HEK293 (cell line): ENCODE measurements at regions not wholly inside any gene's neighbourhood (a gene's known extent, or its start where the extent isn't known, plus 50 kb on each side); places are given as distances from the start of the nearest gene placed in this dataset.

Experiments used
- CTCF ChIA-PET: fragments of 350-600 bp; formaldehyde crosslinking; extraction: SDS; loops from one replicate; lab custom pipeline; 2021; ENCODE audit warnings: antibody characterized with exemption; lab: Yijun Ruan, JAX
- POLR2A ChIA-PET: fragments of 300-600 bp; formaldehyde crosslinking; extraction: SDS; loops from one replicate; lab custom pipeline; 2020; ENCODE audit warnings: antibody characterized with exemption, inconsistent platforms; lab: Yijun Ruan, JAX
- H3K27ac ChIP-seq: fragments of 200-500 bp; sonication (Bioruptor generic); 2 replicates; pipeline ENCODE4 v1.5.1; 2014; ENCODE audit warnings: low read depth, low read length, control low read depth, inconsistent platforms; ENCODE audit errors: extremely low read depth
- H3K36me3 ChIP-seq, 2 experiments: fragments of 200-500 bp in 1 of 2; sonication (Bioruptor generic) in 1 of 2; 1 replicate in 1 of 2; 2 replicates in 1 of 2; pipeline ENCODE4 v1.5.1; 2014 to 2017; ENCODE audit warnings: inconsistent platforms in 2 of 2, low read length in 2 of 2; ENCODE audit not compliant: control insufficient read depth in 2 of 2, insufficient read depth in 1 of 2
- H3K4me1 ChIP-seq: fragments of 200-500 bp; sonication (Bioruptor generic); 2 replicates; pipeline ENCODE4 v1.5.1; 2014; ENCODE audit warnings: mild to moderate bottlenecking, low read length, inconsistent platforms; ENCODE audit not compliant: control insufficient read depth, insufficient read depth
- H3K4me3 ChIP-seq: 2 replicates; pipeline ENCODE4 v1.5.1; 2011; ENCODE audit warnings: low read depth, mild to moderate bottlenecking, control low read depth, low read length, moderate library complexity
- H3K9me3 ChIP-seq: fragments of 200-500 bp; sonication (Bioruptor generic); 2 replicates; pipeline ENCODE4 v1.5.1; 2014; ENCODE audit warnings: low read depth, low read length, inconsistent platforms; ENCODE audit not compliant: control insufficient read depth, insufficient read depth
- GFI1B ChIP-seq: fragments of 450-650 bp; formaldehyde crosslinking; IDR thresholded peaks from 2 replicates; pipeline ENCODE4 v1.5.1; 2016; ENCODE audit warnings: missing biosample characterization, missing genetic modification characterization
- GLIS2 ChIP-seq: fragments of 450-650 bp; formaldehyde crosslinking; IDR thresholded peaks from 2 replicates; pipeline ENCODE4 v1.5.1; 2016; ENCODE audit warnings: missing biosample characterization, missing genetic modification characterization
- HIC1 ChIP-seq: fragments of 450-650 bp; formaldehyde crosslinking; IDR thresholded peaks from 2 replicates; pipeline ENCODE4 v1.5.1; 2016; ENCODE audit warnings: missing biosample characterization, missing genetic modification characterization
- HOXD13 ChIP-seq: sonication (generic); formaldehyde crosslinking; IDR thresholded peaks from 2 replicates; pipeline ENCODE4 v1.8.0; 2022; ENCODE audit warnings: missing genetic modification reagents, borderline replicate concordance
- IKZF3 ChIP-seq: fragments of 450-650 bp; IDR thresholded peaks from 2 replicates; pipeline ENCODE4 v1.5.0; 2018; ENCODE audit warnings: missing biosample characterization, mild to moderate bottlenecking, missing genetic modification characterization, moderate library complexity
- KLF1 ChIP-seq: fragments of 450-650 bp; formaldehyde crosslinking; IDR thresholded peaks from 2 replicates; pipeline ENCODE4 v1.5.1; 2016; ENCODE audit warnings: missing biosample characterization, missing genetic modification characterization
- KLF10 ChIP-seq: fragments of 450-650 bp; IDR thresholded peaks from 2 replicates; pipeline ENCODE4 v1.5.1; 2018; ENCODE audit warnings: missing biosample characterization, mild to moderate bottlenecking, missing genetic modification characterization
- MZF1 ChIP-seq: fragments of 450-650 bp; formaldehyde crosslinking; IDR thresholded peaks from 2 replicates; pipeline ENCODE4 v1.5.1; 2017; ENCODE audit warnings: missing biosample characterization, missing genetic modification characterization, borderline replicate concordance
- PRDM1 ChIP-seq: fragments of 450-650 bp; formaldehyde crosslinking; IDR thresholded peaks from 2 replicates; pipeline ENCODE4; 2016; ENCODE audit warnings: missing biosample characterization, missing genetic modification characterization
- RBAK ChIP-seq: fragments of 450-650 bp; formaldehyde crosslinking; IDR thresholded peaks from 2 replicates; pipeline ENCODE4 v1.5.1; 2016; ENCODE audit warnings: missing biosample characterization, missing genetic modification characterization
- SCRT1 ChIP-seq: fragments of 450-650 bp; formaldehyde crosslinking; IDR thresholded peaks from 2 replicates; pipeline ENCODE4 v1.5.1; 2016; ENCODE audit warnings: missing biosample characterization, missing genetic modification characterization, borderline replicate concordance
- TRIM28 ChIP-seq: IDR thresholded peaks from 2 replicates; pipeline ENCODE4 v1.6.1; 2011; ENCODE audit warnings: low read length, control low read depth, borderline replicate concordance
- ZBTB49 ChIP-seq: fragments of 450-650 bp; formaldehyde crosslinking; IDR thresholded peaks from 2 replicates; pipeline ENCODE4 v1.5.1; 2016; ENCODE audit warnings: missing biosample characterization, missing genetic modification characterization, low read depth
- ZNF112 ChIP-seq: fragments of 450-650 bp; formaldehyde crosslinking; IDR thresholded peaks from 2 replicates; pipeline ENCODE4 v1.5.0; 2017; ENCODE audit warnings: missing biosample characterization, missing genetic modification characterization
- ZNF169 ChIP-seq: fragments of 450-650 bp; formaldehyde crosslinking; IDR thresholded peaks from 2 replicates; pipeline ENCODE4 v1.5.1; 2016; ENCODE audit warnings: missing biosample characterization, missing genetic modification characterization
- ZNF239 ChIP-seq: fragments of 450-650 bp; formaldehyde crosslinking; IDR thresholded peaks from 2 replicates; pipeline ENCODE4 v1.5.1; 2016; ENCODE audit warnings: missing biosample characterization, missing genetic modification characterization
- ZNF324 ChIP-seq: fragments of 450-650 bp; formaldehyde crosslinking; IDR thresholded peaks from 2 replicates; pipeline ENCODE4 v1.5.1; 2016; ENCODE audit warnings: missing biosample characterization, missing genetic modification characterization
- ZNF37A ChIP-seq: fragments of 450-650 bp; IDR thresholded peaks from 2 replicates; pipeline ENCODE4 v1.5.1; 2018; ENCODE audit warnings: missing biosample characterization, missing genetic modification characterization
- ZNF423 ChIP-seq: fragments of 450-650 bp; formaldehyde crosslinking; IDR thresholded peaks from 2 replicates; pipeline ENCODE4 v1.5.1; 2016; ENCODE audit warnings: missing biosample characterization, missing genetic modification characterization
- ZNF514 ChIP-seq: fragments of 450-650 bp; formaldehyde crosslinking; IDR thresholded peaks from 2 replicates; pipeline ENCODE4 v1.5.1; 2016; ENCODE audit warnings: missing biosample characterization, missing genetic modification characterization
- ZNF548 ChIP-seq: fragments of 450-650 bp; formaldehyde crosslinking; IDR thresholded peaks from 2 replicates; pipeline ENCODE4 v1.5.1; 2016; ENCODE audit warnings: missing biosample characterization, missing genetic modification characterization
- ZNF626 ChIP-seq: fragments of 450-650 bp; sonication (Bioruptor Pico); formaldehyde crosslinking; IDR thresholded peaks from 2 replicates; pipeline ENCODE4 v1.5.1; 2018; ENCODE audit warnings: missing biosample characterization, missing genetic modification characterization, inconsistent platforms
- ZNF629 ChIP-seq: fragments of 450-650 bp; formaldehyde crosslinking; IDR thresholded peaks from 2 replicates; pipeline ENCODE4 v1.5.1; 2017; ENCODE audit warnings: missing biosample characterization, missing genetic modification characterization
- ZNF692 ChIP-seq: fragments of 450-650 bp; formaldehyde crosslinking; IDR thresholded peaks from 2 replicates; pipeline ENCODE4 v1.5.1; 2016; ENCODE audit warnings: missing biosample characterization, missing genetic modification characterization
- ZNF701 ChIP-seq: fragments of 450-650 bp; formaldehyde crosslinking; IDR thresholded peaks from 2 replicates; pipeline ENCODE4 v1.5.1; 2016; ENCODE audit warnings: missing biosample characterization, missing genetic modification characterization
- ZNF747 ChIP-seq: fragments of 450-650 bp; formaldehyde crosslinking; IDR thresholded peaks from 2 replicates; pipeline ENCODE4 v1.5.1; 2016; ENCODE audit warnings: missing biosample characterization, missing genetic modification characterization
- ZNF768 ChIP-seq: fragments of 450-650 bp; formaldehyde crosslinking; IDR thresholded peaks from 2 replicates; pipeline ENCODE4 v1.5.1; 2018; ENCODE audit warnings: missing biosample characterization, mild to moderate bottlenecking, missing genetic modification characterization
- ZNF843 ChIP-seq: fragments of 450-650 bp; formaldehyde crosslinking; IDR thresholded peaks from 2 replicates; pipeline ENCODE4 v1.5.1; 2016; ENCODE audit warnings: missing biosample characterization, missing genetic modification characterization
- ZXDB ChIP-seq: fragments of 450-650 bp; formaldehyde crosslinking; IDR thresholded peaks from 2 replicates; pipeline ENCODE4 v1.5.1; 2016; ENCODE audit warnings: missing biosample characterization, missing genetic modification characterization

- Histone ChIP-seq H3K4me1 (no peaks in the 10 kb centered on the region), H3K27ac (no peak overlapping the region)
- no peak for TF ChIP-seq ZNF747 (tag by site-specific recombination)
- TF ChIP-seq RBAK (tag by site-specific recombination), result no peak
- TF ChIP-seq ZNF514, result no peak
- TF ChIP-seq KLF1, result no peak
- TF ChIP-seq ZNF169 (tag by site-specific recombination), result no peak
- TF ChIP-seq ZBTB49 (tag by site-specific recombination), result no peak
- TF ChIP-seq ZNF768 (tag by site-specific recombination), result no peak
- TF ChIP-seq HOXD13 (CRISPR knock-in tag), result no peak
- no peak for TF ChIP-seq GFI1B (tag by site-specific recombination)
- no peak for TF ChIP-seq SCRT1 (tag by site-specific recombination)
- TF ChIP-seq ZNF548, result no peak
- no peak for TF ChIP-seq ZNF629 (tag by site-specific recombination)
- no peak for TF ChIP-seq ZXDB (tag by site-specific recombination)
- TF ChIP-seq ZNF112, result no peak
- no peak for TF ChIP-seq ZNF843 (tag by site-specific recombination)
- TF ChIP-seq ZNF239 (tag by site-specific recombination), result no peak
- no peak for TF ChIP-seq ZNF701 (tag by site-specific recombination)
- TF ChIP-seq, all 188 proteins: peak for 0
- no peak overlapping the region for H3K4me3 ChIP-seq
- H3K9me3 ChIP-seq, result no peaks in the 10 kb centered on the region
- POLR2A ChIA-PET, result no interaction called here
- CTCF ChIA-PET, result no interaction called here
- no peaks in the 10 kb centered on the region for H3K36me3 ChIP-seq
Measured at GRCh38 chr18:2030647-2031046, 540.7 kb downstream of the METTL4 start.

- H3K27ac ChIP-seq, result no peak overlapping the region
- CTCF ChIA-PET, result no interaction called here
- TF ChIP-seq GFI1B (tag by site-specific recombination) (no peak), ZNF37A (tag by site-specific recombination) (no peak), PRDM1 (tag by site-specific recombination) (no peak), ZNF692 (tag by site-specific recombination) (no peak), HIC1 (tag by site-specific recombination) (no peak), KLF10 (tag by site-specific recombination) (no peak), ZNF626 (tag by site-specific recombination) (no peak), ZNF423 (tag by site-specific recombination) (no peak), GLIS2 (tag by site-specific recombination) (no peak), IKZF3 (tag by site-specific recombination) (no peak), SCRT1 (tag by site-specific recombination) (no peak), ZNF324 (tag by site-specific recombination) (no peak), MZF1 (no peak), TRIM28 (no peak)
- TF ChIP-seq, all 188 proteins: peak for 0
- H3K4me3 ChIP-seq, result no peak overlapping the region
- POLR2A ChIA-PET, result no interaction called here
- no peaks in the 10 kb centered on the region for H3K36me3 ChIP-seq
- no peaks in the 10 kb centered on the region for H3K4me1 ChIP-seq
- H3K9me3 ChIP-seq, result no peaks in the 10 kb centered on the region
Measured at GRCh38 chr18:2032036-2032435, 539.3 kb downstream of the METTL4 start.
